ENCODE measurements at regions not wholly inside any gene's neighbourhood (a gene's known extent, or its start where the extent isn't known, plus 50 kb on each side); places are given as distances from the start of the nearest gene placed in this dataset.

DNA sequence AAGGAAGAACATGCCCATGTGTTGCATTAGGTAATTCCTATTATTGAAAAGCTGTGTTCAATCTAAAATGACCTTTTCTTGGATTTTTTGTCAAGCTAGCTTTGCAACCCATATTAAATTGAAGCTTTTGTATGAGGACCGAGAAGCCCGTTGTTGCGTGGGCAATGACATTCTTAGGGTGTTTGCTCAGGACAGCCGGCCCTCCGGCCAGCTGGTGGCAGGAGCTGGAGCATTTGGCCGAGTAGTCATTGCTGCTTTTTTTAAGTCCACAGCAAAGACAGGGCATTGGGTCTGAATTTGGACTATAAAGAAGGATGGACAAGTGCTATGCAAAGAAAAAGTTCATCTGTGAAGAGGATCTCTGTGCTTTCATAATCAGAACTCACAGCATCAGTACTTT is 365.8 kb downstream of the SAMD5 start:
- ChIA-PET CTCF (no interaction called here), POLR2A (no interaction called here)
- Histone ChIP-seq H3K4me3 (ENCODE audit: control insufficient read depth in 1 of 7, extremely low read depth in 1 of 7, insufficient read depth in 4 of 7, low read depth in 2 of 7, low read length in 6 of 7) (no peak overlapping the region), H3K4me1 (ENCODE audit: control extremely low read depth in 1 of 4, control insufficient read depth in 4 of 4, insufficient read depth in 4 of 4, low read length in 3 of 4) (no peaks in the 10 kb centered on the region), H3K27ac (ENCODE audit: insufficient read depth in 1 of 2, low read depth in 1 of 2, low read length in 2 of 2, poor library complexity in 1 of 2, severe bottlenecking in 2 of 2) (no peak overlapping the region), H3K36me3 (ENCODE audit: control insufficient read depth in 4 of 4, insufficient read depth in 4 of 4, low read length in 3 of 4) (no peaks in the 10 kb centered on the region), H3K27me3 (replicated peaks in 2 of 5; ENCODE audit: control insufficient read depth in 4 of 5, insufficient read depth in 5 of 5, low read length in 4 of 5) (no peaks in the 10 kb centered on the region), H3K9me3 (ENCODE audit: control extremely low read depth in 1 of 5, control insufficient read depth in 4 of 5, insufficient read depth in 2 of 5, low read depth in 1 of 5, low read length in 4 of 5) (peaks cover 0 to 1% (median 0%) of the 10 kb centered on the region in 5 experiments)
- no peak for DNase-seq
- 96% methylated on average over 6 of the region's 6 CpGs for WGBS (ENCODE audit: insufficient coverage)

DNA sequence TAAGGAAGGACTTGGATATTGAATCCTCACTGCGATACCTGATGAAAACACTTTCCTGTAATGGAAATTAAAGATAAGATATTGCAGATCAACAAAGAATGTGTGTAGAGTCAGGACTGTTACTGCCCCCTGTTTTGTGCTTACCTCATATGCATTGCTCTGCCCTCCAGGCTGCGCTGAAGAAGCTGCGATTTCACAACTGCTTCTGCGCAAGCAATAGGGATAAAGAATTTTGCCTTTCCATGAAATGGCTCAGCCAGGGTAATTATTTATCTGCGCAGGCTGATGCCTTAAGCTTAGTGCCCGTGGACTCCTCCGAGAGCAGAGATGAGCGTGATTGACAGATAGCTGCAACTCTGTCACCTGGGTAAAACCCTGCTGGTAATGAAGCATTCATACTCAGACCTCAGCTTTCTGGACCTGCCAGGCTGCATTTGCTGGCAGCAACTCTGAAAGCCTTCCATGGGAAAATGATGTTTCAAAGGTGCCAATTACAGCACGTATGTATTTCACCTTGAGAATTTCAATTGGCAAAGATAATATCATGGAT is 370.6 kb downstream of the SAMD5 start:
- 96% methylated on average over 7 of the region's 9 CpGs for WGBS (ENCODE audit: insufficient coverage)
- Histone ChIP-seq H3K27ac (ENCODE audit: insufficient read depth in 1 of 2, low read depth in 1 of 2, low read length in 2 of 2, poor library complexity in 1 of 2, severe bottlenecking in 2 of 2) (no peak overlapping the region), H3K27me3 (replicated peaks in 2 of 5; ENCODE audit: control insufficient read depth in 4 of 5, insufficient read depth in 5 of 5, low read length in 4 of 5) (peaks cover 0 to 3% (median 0%) of the 10 kb centered on the region in 5 experiments), H3K9me3 (ENCODE audit: control extremely low read depth in 1 of 5, control insufficient read depth in 4 of 5, insufficient read depth in 2 of 5, low read depth in 1 of 5, low read length in 4 of 5) (peaks cover 0 to 1% (median 0%) of the 10 kb centered on the region in 5 experiments), H3K4me1 (ENCODE audit: control extremely low read depth in 1 of 4, control insufficient read depth in 4 of 4, insufficient read depth in 4 of 4, low read length in 3 of 4) (no peaks in the 10 kb centered on the region), H3K36me3 (ENCODE audit: control insufficient read depth in 4 of 4, insufficient read depth in 4 of 4, low read length in 3 of 4) (no peaks in the 10 kb centered on the region), H3K4me3 (ENCODE audit: control insufficient read depth in 1 of 7, extremely low read depth in 1 of 7, insufficient read depth in 4 of 7, low read depth in 2 of 7, low read length in 6 of 7) (no peak overlapping the region)
- CTCF ChIA-PET: no interaction called here
- no peak for DNase-seq
- POLR2A ChIA-PET: no interaction called here

DNA sequence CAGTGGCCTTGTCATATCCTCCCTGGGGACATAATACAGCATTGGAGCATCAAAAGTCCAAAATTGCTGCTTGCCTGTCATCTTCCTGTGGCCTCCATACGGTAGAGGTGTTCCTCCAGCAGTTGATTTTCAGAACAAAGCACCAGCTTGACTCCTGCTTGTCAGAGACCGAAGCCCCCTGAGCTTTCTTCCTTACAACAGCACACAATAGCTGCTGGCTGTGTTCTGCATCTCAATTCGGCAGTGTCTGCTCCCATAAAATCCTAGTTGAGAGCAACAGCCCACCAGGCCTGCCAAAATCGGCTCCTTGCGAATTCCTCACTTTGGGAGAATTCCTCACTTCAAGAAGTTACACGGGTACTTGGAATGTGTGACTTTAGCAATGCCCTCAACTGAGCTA is 372.9 kb downstream of the SAMD5 start:
- 99% methylated on average over 6 of the region's 6 CpGs for WGBS (ENCODE audit: insufficient coverage)
- peaks cover 0 to 3% (median 0%) of the 10 kb centered on the region in 5 experiments for H3K27me3 ChIP-seq (replicated peaks in 2 of 5; ENCODE audit: control insufficient read depth in 4 of 5, insufficient read depth in 5 of 5, low read length in 4 of 5)
- no peak for DNase-seq

DNA sequence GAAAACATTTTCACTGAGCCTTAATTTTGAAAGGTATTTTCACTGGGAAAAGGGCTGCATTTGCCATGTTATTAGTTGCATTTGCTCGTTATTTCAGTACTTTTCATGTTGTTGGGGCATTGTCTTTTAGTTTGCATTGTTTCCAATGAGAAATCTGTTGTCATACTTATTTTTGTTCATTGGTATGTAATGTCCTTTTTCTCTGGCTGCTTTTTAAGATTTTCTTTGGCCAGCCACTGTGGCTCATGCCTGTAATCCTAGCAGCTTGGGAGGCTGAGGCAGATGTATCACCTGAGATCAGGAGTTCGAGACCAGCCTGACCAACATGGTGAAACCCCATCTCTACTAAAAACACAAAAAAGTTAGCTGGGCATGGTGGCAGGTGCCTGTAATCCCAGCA is 379.9 kb downstream of the SAMD5 start:
- ChIA-PET POLR2A (no interaction called here), CTCF (no interaction called here)
- H3K9me3 ChIP-seq (ENCODE audit: control extremely low read depth in 1 of 5, control insufficient read depth in 4 of 5, insufficient read depth in 2 of 5, low read depth in 1 of 5, low read length in 4 of 5): peaks cover 0 to 5% (median 0%) of the 10 kb centered on the region in 5 experiments
- no peak overlapping the region for H3K27ac ChIP-seq (ENCODE audit: insufficient read depth in 1 of 2, low read depth in 1 of 2, low read length in 2 of 2, poor library complexity in 1 of 2, severe bottlenecking in 2 of 2)
- H3K36me3 ChIP-seq (ENCODE audit: control insufficient read depth in 4 of 4, insufficient read depth in 4 of 4, low read length in 3 of 4): no peaks in the 10 kb centered on the region
- peaks cover 0 to 6% (median 0%) of the 10 kb centered on the region in 5 experiments for H3K27me3 ChIP-seq (replicated peaks in 2 of 5; ENCODE audit: control insufficient read depth in 4 of 5, insufficient read depth in 5 of 5, low read length in 4 of 5)
- WGBS (ENCODE audit: insufficient coverage): 100% methylated on average over 1 of the region's 2 CpGs
- no peak overlapping the region for H3K4me3 ChIP-seq (ENCODE audit: control insufficient read depth in 1 of 7, extremely low read depth in 1 of 7, insufficient read depth in 4 of 7, low read depth in 2 of 7, low read length in 6 of 7)
- DNase-seq: no peak
- H3K4me1 ChIP-seq (ENCODE audit: control extremely low read depth in 1 of 4, control insufficient read depth in 4 of 4, insufficient read depth in 4 of 4, low read length in 3 of 4): no peaks in the 10 kb centered on the region

More for the DNA sequence above, 372.9 kb downstream of the SAMD5 start:
- Histone ChIP-seq H3K4me3 (ENCODE audit: control insufficient read depth in 1 of 7, extremely low read depth in 1 of 7, insufficient read depth in 4 of 7, low read depth in 2 of 7, low read length in 6 of 7) (no peak overlapping the region), H3K9me3 (ENCODE audit: control extremely low read depth in 1 of 5, control insufficient read depth in 4 of 5, insufficient read depth in 2 of 5, low read depth in 1 of 5, low read length in 4 of 5) (peaks cover 0 to 1% (median 0%) of the 10 kb centered on the region in 5 experiments), H3K4me1 (ENCODE audit: control extremely low read depth in 1 of 4, control insufficient read depth in 4 of 4, insufficient read depth in 4 of 4, low read length in 3 of 4) (no peaks in the 10 kb centered on the region), H3K27ac (ENCODE audit: insufficient read depth in 1 of 2, low read depth in 1 of 2, low read length in 2 of 2, poor library complexity in 1 of 2, severe bottlenecking in 2 of 2) (no peak overlapping the region), H3K36me3 (ENCODE audit: control insufficient read depth in 4 of 4, insufficient read depth in 4 of 4, low read length in 3 of 4) (no peaks in the 10 kb centered on the region)
- ChIA-PET CTCF (no interaction called here), POLR2A (no interaction called here)

DNA sequence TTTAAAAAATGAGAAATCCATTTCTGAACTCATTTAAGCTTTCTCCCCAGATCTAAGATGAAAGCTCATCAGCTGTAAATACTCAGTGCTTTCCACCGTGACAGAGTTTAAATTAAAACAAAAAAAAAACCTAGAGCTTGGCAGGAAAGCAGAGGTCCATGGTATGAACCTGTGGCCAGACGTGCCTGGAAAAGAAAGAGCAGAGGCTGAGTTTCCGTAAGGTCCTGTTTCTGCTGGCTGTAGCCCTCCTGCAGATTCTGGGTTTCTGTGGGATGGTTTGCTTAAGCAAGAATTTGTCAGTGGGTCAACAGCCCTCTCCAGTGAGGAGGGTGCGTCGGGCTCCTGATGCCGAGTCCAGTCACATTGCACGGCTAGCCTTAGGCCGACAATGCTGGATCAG is 383.2 kb downstream of the SAMD5 start:
- POLR2A ChIA-PET: no interaction called here

DNA sequence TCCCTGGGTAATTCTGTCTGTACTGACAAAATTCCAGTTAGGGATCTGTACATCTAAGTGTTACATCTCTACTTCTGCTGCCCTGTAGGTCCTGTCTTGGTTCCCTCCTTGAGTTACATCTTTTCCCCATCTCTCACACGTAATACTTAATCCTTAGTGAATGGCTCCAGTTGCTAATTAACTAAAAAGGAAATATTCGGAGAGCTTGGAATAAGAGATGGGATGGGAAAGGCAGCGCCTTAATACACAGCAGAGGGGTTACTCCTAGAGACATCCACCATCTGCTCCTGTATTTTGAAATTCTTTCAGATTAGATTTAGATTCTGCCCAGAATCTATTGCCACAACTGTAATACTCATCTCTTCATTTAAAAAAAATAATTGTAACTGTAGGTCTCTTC is 384.0 kb downstream of the SAMD5 start:
- H3K9me3 ChIP-seq (ENCODE audit: control extremely low read depth in 1 of 5, control insufficient read depth in 4 of 5, insufficient read depth in 2 of 5, low read depth in 1 of 5, low read length in 4 of 5): no peaks in the 10 kb centered on the region
- H3K4me1 ChIP-seq (ENCODE audit: control extremely low read depth in 1 of 4, control insufficient read depth in 4 of 4, insufficient read depth in 4 of 4, low read length in 3 of 4): no peaks in the 10 kb centered on the region

More for the DNA sequence above, 383.2 kb downstream of the SAMD5 start:
- 96% methylated on average over 6 of the region's 8 CpGs for WGBS (ENCODE audit: insufficient coverage)
- no peaks in the 10 kb centered on the region for H3K36me3 ChIP-seq (ENCODE audit: control insufficient read depth in 4 of 4, insufficient read depth in 4 of 4, low read length in 3 of 4)
- CTCF ChIA-PET: no interaction called here
- no peaks in the 10 kb centered on the region for H3K4me1 ChIP-seq (ENCODE audit: control extremely low read depth in 1 of 4, control insufficient read depth in 4 of 4, insufficient read depth in 4 of 4, low read length in 3 of 4)
- no peak for DNase-seq
- H3K27ac ChIP-seq (ENCODE audit: insufficient read depth in 1 of 2, low read depth in 1 of 2, low read length in 2 of 2, poor library complexity in 1 of 2, severe bottlenecking in 2 of 2): no peak overlapping the region
- H3K9me3 ChIP-seq (ENCODE audit: control extremely low read depth in 1 of 5, control insufficient read depth in 4 of 5, insufficient read depth in 2 of 5, low read depth in 1 of 5, low read length in 4 of 5): peaks cover 0 to 3% (median 0%) of the 10 kb centered on the region in 5 experiments
- H3K27me3 ChIP-seq (replicated peaks in 2 of 5; ENCODE audit: control insufficient read depth in 4 of 5, insufficient read depth in 5 of 5, low read length in 4 of 5): peaks cover 0 to 5% (median 2%) of the 10 kb centered on the region in 5 experiments
- H3K4me3 ChIP-seq (ENCODE audit: control insufficient read depth in 1 of 7, extremely low read depth in 1 of 7, insufficient read depth in 4 of 7, low read depth in 2 of 7, low read length in 6 of 7): no peak overlapping the region

DNA sequence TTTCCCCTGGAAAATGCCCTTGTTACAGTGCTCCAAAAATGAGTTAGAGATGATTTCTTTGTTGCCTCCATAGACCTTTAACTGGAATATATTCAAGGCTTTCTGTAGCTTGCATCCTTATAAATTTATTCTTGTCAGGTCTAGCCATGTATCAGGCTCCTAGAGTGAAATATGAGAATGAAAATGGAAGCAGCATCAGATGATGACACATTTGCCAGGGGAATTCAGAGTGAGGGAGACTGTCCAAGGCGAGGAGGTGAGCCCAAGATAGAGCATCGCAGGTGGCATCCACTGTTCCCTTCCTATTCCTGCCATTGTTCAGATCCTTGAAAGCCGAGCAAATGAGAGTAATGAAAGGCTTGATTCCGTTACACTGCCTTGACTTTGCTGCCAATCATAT is 386.8 kb downstream of the SAMD5 start:
- Histone ChIP-seq H3K4me1 (ENCODE audit: control extremely low read depth in 1 of 4, control insufficient read depth in 4 of 4, insufficient read depth in 4 of 4, low read length in 3 of 4) (no peaks in the 10 kb centered on the region), H3K36me3 (ENCODE audit: control insufficient read depth in 4 of 4, insufficient read depth in 4 of 4, low read length in 3 of 4) (no peaks in the 10 kb centered on the region), H3K27me3 (replicated peaks in 2 of 5; ENCODE audit: control insufficient read depth in 4 of 5, insufficient read depth in 5 of 5, low read length in 4 of 5) (peaks cover 0 to 5% (median 2%) of the 10 kb centered on the region in 5 experiments), H3K27ac (ENCODE audit: insufficient read depth in 1 of 2, low read depth in 1 of 2, low read length in 2 of 2, poor library complexity in 1 of 2, severe bottlenecking in 2 of 2) (no peak overlapping the region), H3K4me3 (ENCODE audit: control insufficient read depth in 1 of 7, extremely low read depth in 1 of 7, insufficient read depth in 4 of 7, low read depth in 2 of 7, low read length in 6 of 7) (no peak overlapping the region), H3K9me3 (ENCODE audit: control extremely low read depth in 1 of 5, control insufficient read depth in 4 of 5, insufficient read depth in 2 of 5, low read depth in 1 of 5, low read length in 4 of 5) (no peaks in the 10 kb centered on the region)
- ChIA-PET POLR2A (no interaction called here), CTCF (no interaction called here)
- DNase-seq: no peak
- 100% methylated on average over 4 of the region's 4 CpGs for WGBS (ENCODE audit: insufficient coverage)

More for the DNA sequence above, 384.0 kb downstream of the SAMD5 start:
- peaks cover 0 to 5% (median 2%) of the 10 kb centered on the region in 5 experiments for H3K27me3 ChIP-seq (replicated peaks in 2 of 5; ENCODE audit: control insufficient read depth in 4 of 5, insufficient read depth in 5 of 5, low read length in 4 of 5)
- POLR2A ChIA-PET: no interaction called here
- no peak for DNase-seq
- CTCF ChIA-PET: no interaction called here
- 100% methylated on average over 3 of the region's 3 CpGs for WGBS (ENCODE audit: insufficient coverage)
- no peak overlapping the region for H3K4me3 ChIP-seq (ENCODE audit: control insufficient read depth in 1 of 7, extremely low read depth in 1 of 7, insufficient read depth in 4 of 7, low read depth in 2 of 7, low read length in 6 of 7)
- no peak overlapping the region for H3K27ac ChIP-seq (ENCODE audit: insufficient read depth in 1 of 2, low read depth in 1 of 2, low read length in 2 of 2, poor library complexity in 1 of 2, severe bottlenecking in 2 of 2)
- no peaks in the 10 kb centered on the region for H3K36me3 ChIP-seq (ENCODE audit: control insufficient read depth in 4 of 4, insufficient read depth in 4 of 4, low read length in 3 of 4)

Measured in common myeloid progenitor, CD34-positive (primary cell).